ENCODE measurements at regions not wholly inside any gene's neighbourhood (a gene's known extent, or its start where the extent isn't known, plus 50 kb on each side); places are given as distances from the start of the nearest gene placed in this dataset.
"Not testable (repeated sequence)": the region's sequence is repeated elsewhere in the genome, so short reads cannot be mapped to it uniquely, and the experiment has no call there.

DNA sequence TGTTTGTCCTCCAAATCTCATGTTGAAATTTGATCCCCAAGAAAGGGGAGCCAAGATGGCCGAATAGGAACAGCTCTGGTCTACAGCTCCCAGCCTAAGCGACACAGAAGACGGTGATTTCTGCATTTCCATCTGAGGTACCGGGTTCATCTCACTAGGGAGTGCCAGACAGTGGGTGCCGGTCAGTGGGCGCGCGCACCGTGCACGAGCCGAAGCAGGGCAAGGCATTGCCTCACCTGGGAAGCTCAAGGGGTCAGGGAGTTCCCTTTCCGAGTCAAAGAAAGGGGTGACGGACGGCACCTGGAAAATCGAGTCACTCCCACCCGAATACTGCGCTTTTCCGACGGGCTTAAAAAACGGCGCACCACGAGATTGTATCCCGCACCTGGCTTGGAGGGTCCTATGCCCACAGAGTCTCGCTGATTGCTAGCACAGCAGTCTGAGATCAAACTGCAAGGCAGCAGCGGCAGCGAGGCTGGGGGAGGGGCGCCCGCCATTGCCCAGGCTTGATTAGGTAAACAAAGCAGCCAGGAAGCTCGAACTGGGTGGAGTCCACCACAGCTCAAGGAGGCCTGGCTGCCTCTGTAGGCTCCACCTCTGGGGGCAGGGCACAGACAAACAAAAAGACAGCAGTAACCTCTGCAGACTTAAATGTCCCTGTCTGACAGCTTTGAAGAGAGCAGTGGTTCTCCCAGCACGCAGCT, 493.6 kb downstream of the KLF12 start:
- H3K4me3 Mint-ChIP-seq; H3K27me3 Mint-ChIP-seq; ATAC-seq; H3K9me3 ChIP-seq (ENCODE audit: control insufficient read depth, low read length, poor library complexity, severe bottlenecking); H3K27ac Mint-ChIP-seq; H3K36me3 Mint-ChIP-seq (ENCODE audit: low read depth); H3K4me1 Mint-ChIP-seq; DNase-seq: not testable (repeated sequence)

DNA sequence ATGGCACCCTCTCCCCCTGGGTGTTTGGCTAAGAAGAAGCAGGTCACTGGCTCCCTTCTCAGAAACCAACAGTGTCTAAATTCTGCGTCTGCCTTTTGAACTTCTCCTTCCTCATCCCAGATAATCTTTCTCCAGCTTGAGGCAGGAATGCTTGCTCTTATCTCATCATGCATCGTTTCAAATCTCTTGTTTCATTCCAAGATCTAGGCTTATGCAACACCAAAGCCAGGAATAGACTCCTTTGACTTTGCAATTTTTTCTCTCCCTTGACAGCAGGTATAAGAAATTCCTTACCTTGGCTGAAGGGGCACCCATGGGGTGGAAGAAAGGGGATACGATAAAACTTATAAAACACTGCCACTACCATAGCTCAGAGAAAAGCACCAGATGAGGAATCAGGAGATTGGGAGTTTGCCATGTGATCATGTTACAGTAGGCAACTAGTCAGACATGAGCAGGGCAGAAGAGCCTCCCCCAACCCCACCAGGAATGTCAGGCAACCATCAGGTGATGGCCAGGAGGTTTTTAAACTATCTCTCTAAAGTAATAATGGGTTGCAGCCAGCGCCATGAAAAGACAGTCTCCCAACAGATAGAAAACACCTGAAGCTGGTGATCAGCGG, 498.9 kb downstream of the KLF12 start:
- DNase-seq: no peak
- H3K9me3 ChIP-seq (ENCODE audit: control insufficient read depth, low read length, poor library complexity, severe bottlenecking): no peaks in the 10 kb centered on the region
- Mint-ChIP-seq H3K4me3 (no peak overlapping the region), H3K27me3 (peaks cover 28% of the 10 kb centered on the region), H3K27ac (no peak overlapping the region), H3K4me1 (peaks cover 11% of the 10 kb centered on the region), H3K36me3 (ENCODE audit: low read depth) (peaks cover 2% of the 10 kb centered on the region)
- ATAC-seq: no peak

DNA sequence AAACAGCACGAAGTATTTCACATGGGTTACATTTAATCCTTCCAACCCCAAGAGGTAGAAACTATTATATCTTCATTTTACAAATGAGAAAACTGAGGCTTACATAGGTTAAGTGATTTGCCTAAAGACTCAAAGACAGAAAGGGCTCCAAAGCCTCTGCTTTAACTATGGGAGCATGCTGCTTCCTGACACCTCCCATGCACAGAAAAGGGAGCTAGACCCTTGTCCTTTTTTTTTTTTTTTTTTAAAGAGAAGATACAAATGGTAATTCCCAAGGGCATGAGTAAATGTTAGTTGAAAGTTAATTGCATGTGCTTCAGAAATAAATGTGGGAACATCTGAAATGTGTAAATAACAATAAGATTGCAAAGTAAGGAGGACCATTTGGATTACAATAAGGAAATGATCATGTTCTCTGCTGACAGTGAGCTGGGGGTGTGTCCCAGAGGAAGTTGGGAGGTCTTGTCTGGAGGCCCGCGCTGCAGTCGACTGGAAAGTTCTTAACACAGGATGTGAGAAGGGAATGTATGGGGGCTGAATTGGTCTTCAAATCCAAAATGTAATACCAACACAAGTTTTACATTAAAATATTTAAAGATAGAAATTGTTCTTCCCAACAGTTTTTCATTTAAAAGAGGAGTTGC, 500.3 kb downstream of the KLF12 start:
- ATAC-seq (no peak), DNase-seq (no peak)
- H3K9me3 ChIP-seq (ENCODE audit: control insufficient read depth, low read length, poor library complexity, severe bottlenecking): no peaks in the 10 kb centered on the region
- peaks cover 28% of the 10 kb centered on the region for H3K27me3 Mint-ChIP-seq
- H3K27ac Mint-ChIP-seq: no peak overlapping the region
- H3K4me1 Mint-ChIP-seq: peaks cover 11% of the 10 kb centered on the region
- peaks cover 2% of the 10 kb centered on the region for H3K36me3 Mint-ChIP-seq (ENCODE audit: low read depth)
- H3K4me3 Mint-ChIP-seq: no peak overlapping the region

DNA sequence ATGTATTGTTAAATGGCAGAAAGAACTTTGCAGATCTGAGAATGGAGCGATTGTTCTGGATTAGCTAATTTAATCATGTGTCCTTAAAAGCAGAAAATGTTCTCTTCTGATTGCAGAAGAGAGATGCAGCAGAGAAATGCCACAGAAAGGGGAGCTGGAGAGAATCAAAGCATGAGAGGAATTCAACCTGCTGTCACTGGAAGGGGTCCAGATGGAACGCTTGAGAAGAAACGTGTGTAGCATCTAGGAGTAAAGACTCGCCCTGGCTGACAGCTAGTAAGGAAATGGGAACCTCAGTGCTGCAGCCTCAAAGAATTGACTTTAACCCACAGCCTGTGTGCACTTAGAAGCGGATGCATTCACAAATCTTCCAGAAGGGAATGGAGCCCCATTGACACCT, 502.8 kb downstream of the KLF12 start:
- no peak overlapping the region for H3K4me3 Mint-ChIP-seq
- H3K27me3 Mint-ChIP-seq: peaks cover 28% of the 10 kb centered on the region
- H3K36me3 Mint-ChIP-seq (ENCODE audit: low read depth): peaks cover 2% of the 10 kb centered on the region
- peaks cover 13% of the 10 kb centered on the region for H3K4me1 Mint-ChIP-seq
- no peak for ATAC-seq
- no peak for DNase-seq
- no peaks in the 10 kb centered on the region for H3K9me3 ChIP-seq (ENCODE audit: control insufficient read depth, low read length, poor library complexity, severe bottlenecking)
- H3K27ac Mint-ChIP-seq: no peak overlapping the region

DNA sequence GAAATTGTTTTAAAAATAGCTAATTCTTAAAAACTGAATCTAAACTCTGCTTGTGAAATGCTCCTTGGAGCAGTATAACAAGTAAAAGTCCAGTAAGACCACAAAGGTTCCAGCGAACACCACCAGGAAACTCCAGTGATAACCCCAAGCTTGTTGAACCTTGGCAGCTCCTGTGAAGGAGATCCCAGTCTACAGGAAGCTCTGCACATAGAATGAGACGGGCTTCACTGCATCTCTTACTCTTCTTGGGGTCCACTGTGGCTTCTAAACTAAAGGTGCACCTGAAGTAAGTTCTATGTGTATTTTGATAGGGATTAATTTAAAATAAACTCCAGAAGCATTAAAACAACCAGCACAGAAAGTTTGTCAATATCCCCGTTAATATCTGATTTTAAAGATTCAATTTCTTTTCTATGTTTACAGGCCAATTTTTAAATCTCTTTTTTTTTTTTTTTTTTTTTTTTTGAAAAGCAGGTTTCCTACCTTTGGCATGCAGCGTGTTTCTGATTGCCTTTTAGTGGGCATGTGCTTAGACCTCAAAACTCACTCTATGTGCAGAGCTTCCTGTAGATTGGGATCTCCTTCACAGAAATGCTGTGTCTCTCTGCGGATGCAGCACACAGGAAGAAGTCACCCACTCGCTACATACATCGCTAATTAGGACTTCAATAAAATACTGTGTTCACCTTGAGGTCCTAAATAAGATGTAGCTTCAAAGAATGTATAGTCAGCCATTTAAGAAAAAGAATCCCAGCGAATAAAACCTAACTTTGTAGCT, 508.5 kb downstream of the KLF12 start:
- Mint-ChIP-seq H3K27me3 (no peaks in the 10 kb centered on the region), H3K4me1 (peaks cover 23% of the 10 kb centered on the region), H3K4me3 (peak overlapping the region; percentile 25), H3K27ac (peak overlapping the region; percentile 74), H3K36me3 (ENCODE audit: low read depth) (no peaks in the 10 kb centered on the region)
- peak; percentile 94 for ATAC-seq
- DNase-seq: no peak
- H3K9me3 ChIP-seq (ENCODE audit: control insufficient read depth, low read length, poor library complexity, severe bottlenecking): no peaks in the 10 kb centered on the region

DNA sequence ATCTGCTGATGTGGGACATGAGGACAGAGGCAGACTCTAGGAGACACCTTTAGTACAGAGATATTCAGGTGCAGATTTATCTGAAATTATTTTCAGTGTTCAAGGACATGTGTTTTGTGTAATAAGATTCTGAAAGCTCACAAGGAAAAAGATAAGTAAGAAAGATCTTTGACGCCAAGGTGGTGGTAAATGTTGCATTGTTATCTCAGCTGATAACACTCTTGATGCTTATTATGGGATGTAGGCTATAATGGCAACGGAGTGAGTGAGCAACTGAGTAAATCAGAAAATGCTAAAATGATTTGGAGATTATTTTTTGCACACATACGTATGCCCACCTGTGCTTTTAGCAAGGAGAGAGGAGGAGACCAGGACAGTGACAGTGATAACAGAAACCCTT, 510.9 kb downstream of the KLF12 start:
- Mint-ChIP-seq H3K4me1 (peaks cover 24% of the 10 kb centered on the region), H3K27me3 (no peaks in the 10 kb centered on the region), H3K36me3 (ENCODE audit: low read depth) (no peaks in the 10 kb centered on the region), H3K4me3 (no peak overlapping the region), H3K27ac (no peak overlapping the region)
- no peak for DNase-seq
- ATAC-seq: no peak
- no peaks in the 10 kb centered on the region for H3K9me3 ChIP-seq (ENCODE audit: control insufficient read depth, low read length, poor library complexity, severe bottlenecking)

DNA sequence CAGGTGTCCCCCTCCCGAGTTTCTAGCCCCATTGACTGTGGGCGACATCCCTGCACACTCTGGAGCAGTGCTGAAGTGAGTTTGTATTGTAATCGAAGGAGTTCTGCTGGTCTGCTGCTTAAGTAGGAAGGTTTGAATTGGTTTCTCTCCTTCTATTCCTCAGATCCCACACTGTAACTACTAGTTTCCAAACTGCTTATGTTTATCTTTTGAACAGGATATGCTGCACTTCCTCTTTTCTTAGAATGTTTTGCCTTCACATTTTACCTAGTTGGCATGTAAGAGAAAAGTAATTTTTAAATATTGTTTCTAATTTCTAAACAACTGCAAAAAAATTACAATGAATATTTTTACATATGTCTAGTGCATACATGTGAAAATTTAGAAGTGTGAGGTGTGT, 511.8 kb downstream of the KLF12 start:
- no peak for DNase-seq
- no peaks in the 10 kb centered on the region for H3K9me3 ChIP-seq (ENCODE audit: control insufficient read depth, low read length, poor library complexity, severe bottlenecking)
- Mint-ChIP-seq H3K27ac (peak overlapping the region; percentile 47), H3K27me3 (no peaks in the 10 kb centered on the region), H3K4me1 (peaks cover 24% of the 10 kb centered on the region), H3K4me3 (peak overlapping the region; percentile 64), H3K36me3 (ENCODE audit: low read depth) (peaks cover under 1% of the 10 kb centered on the region)
- ATAC-seq: no peak

DNA sequence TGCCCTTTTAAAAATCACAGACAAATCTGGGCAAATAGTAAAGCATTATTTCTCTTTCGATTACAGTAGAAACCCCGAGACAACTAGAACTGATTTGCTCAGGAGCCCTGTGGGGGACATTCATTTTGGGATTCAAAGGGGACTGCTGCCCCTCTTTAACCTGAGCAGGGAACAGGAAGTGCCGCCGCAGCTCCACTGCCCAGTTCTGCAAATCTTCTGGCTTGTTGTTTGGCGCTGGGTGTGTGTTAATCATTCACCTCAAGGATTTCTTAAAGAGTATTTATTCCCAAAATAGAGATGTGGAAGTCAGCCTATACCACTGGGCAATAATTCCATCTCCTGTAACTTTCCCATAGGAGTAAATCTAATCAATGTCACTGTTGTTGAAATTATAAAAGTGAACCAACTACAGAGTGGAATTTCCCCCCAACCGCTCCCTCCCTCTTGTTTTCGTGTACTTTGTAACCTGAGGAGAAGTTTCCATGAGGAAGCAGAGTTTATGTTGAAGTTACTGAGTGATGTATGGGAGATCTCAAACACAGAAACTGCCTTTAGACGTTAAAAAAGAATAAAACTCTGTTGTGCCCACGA, 515.8 kb downstream of the KLF12 start:
- Mint-ChIP-seq H3K4me1 (peaks cover 14% of the 10 kb centered on the region), H3K4me3 (no peak overlapping the region)
- ATAC-seq: no peak

DNA sequence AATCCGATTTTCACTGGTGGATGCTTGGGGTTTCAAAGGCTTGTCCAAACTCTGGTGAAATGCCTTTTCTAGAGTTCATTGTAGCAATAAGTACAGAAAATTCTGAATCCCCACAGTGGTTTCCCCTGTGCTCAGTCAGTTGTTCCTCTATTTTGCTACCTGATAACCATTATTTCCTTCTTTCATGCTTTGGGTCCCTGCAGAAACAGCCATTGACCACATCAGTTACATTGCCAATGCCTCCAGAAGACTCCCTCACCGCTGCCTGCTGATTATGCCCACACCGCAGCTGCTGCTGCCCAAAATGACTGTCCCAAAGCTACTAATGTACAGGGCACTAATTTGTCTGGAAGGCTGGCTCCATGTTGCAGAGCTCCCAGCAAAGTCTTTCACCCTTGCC, 517.3 kb downstream of the KLF12 start:
- no peak for ATAC-seq
- no peak overlapping the region for H3K27ac Mint-ChIP-seq
- H3K4me3 Mint-ChIP-seq: no peak overlapping the region
- peaks cover 5% of the 10 kb centered on the region for H3K36me3 Mint-ChIP-seq (ENCODE audit: low read depth)
- H3K27me3 Mint-ChIP-seq: peaks cover 4% of the 10 kb centered on the region
- H3K9me3 ChIP-seq (ENCODE audit: control insufficient read depth, low read length, poor library complexity, severe bottlenecking): no peaks in the 10 kb centered on the region
- no peak for DNase-seq
- peaks cover 6% of the 10 kb centered on the region for H3K4me1 Mint-ChIP-seq

More for the DNA sequence above, 515.8 kb downstream of the KLF12 start:
- no peak for DNase-seq
- peaks cover 5% of the 10 kb centered on the region for H3K36me3 Mint-ChIP-seq (ENCODE audit: low read depth)
- peaks cover 4% of the 10 kb centered on the region for H3K27me3 Mint-ChIP-seq
- H3K9me3 ChIP-seq (ENCODE audit: control insufficient read depth, low read length, poor library complexity, severe bottlenecking): no peaks in the 10 kb centered on the region
- no peak overlapping the region for H3K27ac Mint-ChIP-seq

DNA sequence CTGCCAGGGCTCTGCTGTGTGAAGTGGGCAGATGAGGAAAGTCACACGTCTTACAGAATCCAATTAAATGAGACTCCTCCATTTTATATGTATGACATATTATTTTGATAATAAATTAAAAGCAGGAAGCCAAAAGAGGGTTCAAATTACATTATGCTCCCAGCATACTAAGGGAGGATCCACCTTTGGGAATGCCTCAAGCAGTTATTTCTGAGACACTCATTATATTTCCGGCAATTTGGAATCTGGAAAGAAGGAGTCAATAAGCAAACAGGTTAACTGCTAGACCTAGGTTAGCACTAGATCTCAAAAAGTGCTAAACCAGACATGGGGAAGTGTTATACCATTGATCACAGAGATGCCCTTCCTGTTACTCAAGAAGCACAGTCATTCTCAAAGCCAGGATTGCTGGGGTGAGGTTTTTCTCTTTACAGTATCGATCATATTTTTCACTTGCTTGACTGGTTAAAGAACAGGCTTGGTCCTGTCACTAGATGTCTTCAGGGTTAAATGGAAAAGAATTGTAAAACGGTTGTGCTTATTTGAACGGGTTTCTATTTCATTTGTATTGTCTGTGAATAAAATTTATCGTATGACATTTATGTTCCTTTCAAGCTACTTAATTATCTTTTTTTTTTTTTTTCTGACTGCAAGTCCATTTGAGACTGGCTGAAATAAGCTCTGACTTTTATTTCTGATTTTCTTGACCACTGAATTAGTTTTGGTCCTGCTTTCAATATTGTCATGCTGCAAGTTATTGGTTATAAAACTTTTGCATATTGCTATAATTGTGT, 523.2 kb downstream of the KLF12 start:
- H3K4me1 Mint-ChIP-seq: no peaks in the 10 kb centered on the region

DNA sequence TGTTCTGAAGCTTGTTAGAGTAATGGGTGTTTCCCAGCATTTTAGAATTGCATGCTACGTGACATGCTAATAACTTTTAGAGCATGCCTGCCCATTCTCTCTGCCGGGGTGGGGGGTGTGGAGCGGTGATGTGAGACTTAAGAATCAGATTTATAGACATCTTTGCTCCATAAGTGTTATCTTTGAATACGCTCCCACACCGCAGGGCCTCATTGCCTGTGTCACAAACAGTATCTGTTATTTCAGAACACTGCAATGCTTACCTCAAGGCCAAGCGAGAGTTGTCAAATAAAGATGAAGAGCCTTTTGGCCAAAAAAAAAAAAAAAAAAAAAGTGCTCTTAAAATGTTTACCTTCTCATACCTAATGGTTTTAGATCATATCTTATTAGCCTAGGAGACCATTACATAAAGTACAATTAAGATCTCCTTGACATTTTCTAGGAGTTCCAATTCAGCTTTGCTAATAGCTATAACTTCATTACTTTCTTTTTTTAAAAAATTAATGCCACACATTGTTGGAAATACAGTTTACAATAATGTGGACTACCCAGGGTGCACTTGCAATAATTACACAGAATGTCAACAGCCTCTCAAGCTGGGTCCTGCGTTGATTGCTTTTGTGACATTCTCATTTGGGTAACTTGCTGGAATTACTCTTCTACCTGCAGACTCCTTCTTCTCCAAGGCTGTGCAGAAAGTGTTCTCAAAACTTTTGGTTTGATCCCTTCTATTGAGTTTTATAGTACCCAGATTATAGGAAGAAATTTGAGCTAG, 525.3 kb downstream of the KLF12 start:
- Mint-ChIP-seq H3K4me3 (no peak overlapping the region), H3K27ac (no peak overlapping the region), H3K27me3 (no peaks in the 10 kb centered on the region), H3K4me1 (no peaks in the 10 kb centered on the region), H3K36me3 (ENCODE audit: low read depth) (no peaks in the 10 kb centered on the region)
- DNase-seq (no peak), ATAC-seq (no peak)
- H3K9me3 ChIP-seq (ENCODE audit: control insufficient read depth, low read length, poor library complexity, severe bottlenecking): no peaks in the 10 kb centered on the region

More for the DNA sequence above, 523.2 kb downstream of the KLF12 start:
- H3K9me3 ChIP-seq (ENCODE audit: control insufficient read depth, low read length, poor library complexity, severe bottlenecking): no peaks in the 10 kb centered on the region
- no peak overlapping the region for H3K4me3 Mint-ChIP-seq
- H3K27ac Mint-ChIP-seq: no peak overlapping the region
- DNase-seq: no peak
- ATAC-seq: no peak
- H3K27me3 Mint-ChIP-seq: no peaks in the 10 kb centered on the region
- H3K36me3 Mint-ChIP-seq (ENCODE audit: low read depth): no peaks in the 10 kb centered on the region

DNA sequence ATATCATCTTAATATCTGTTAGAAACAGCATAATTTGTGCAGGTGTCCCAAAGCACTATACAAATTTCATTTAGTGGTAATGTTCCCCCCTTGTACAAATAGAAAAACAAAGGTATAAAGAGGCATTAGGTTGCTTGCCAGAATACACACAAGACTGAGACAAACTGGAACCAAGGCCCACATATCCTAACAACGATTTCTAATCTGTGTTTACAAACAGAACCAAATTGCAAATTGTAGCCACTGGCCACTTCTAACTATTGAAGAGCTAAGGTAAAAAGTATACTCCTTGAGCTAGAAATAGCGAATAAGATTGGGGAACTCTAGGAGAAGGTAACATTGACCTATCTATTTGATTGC, 526.1 kb downstream of the KLF12 start:
- H3K27ac Mint-ChIP-seq: no peak overlapping the region
- no peaks in the 10 kb centered on the region for H3K27me3 Mint-ChIP-seq
- no peak for ATAC-seq
- no peaks in the 10 kb centered on the region for H3K9me3 ChIP-seq (ENCODE audit: control insufficient read depth, low read length, poor library complexity, severe bottlenecking)
- H3K36me3 Mint-ChIP-seq (ENCODE audit: low read depth): no peaks in the 10 kb centered on the region
- no peak overlapping the region for H3K4me3 Mint-ChIP-seq
- DNase-seq: no peak
- H3K4me1 Mint-ChIP-seq: no peaks in the 10 kb centered on the region

All from T-helper 17 cell (primary cell).